NCI-H2029 (cell line): ENCODE measurements at regions not wholly inside any gene's neighbourhood (a gene's known extent, or its start where the extent isn't known, plus 50 kb on each side); places are given as distances from the start of the nearest gene placed in this dataset.

Experiments used
- DNase-seq: peaks from one replicate; lab custom pipeline; 2025; lab: John Stamatoyannopoulos, UW

DNA sequence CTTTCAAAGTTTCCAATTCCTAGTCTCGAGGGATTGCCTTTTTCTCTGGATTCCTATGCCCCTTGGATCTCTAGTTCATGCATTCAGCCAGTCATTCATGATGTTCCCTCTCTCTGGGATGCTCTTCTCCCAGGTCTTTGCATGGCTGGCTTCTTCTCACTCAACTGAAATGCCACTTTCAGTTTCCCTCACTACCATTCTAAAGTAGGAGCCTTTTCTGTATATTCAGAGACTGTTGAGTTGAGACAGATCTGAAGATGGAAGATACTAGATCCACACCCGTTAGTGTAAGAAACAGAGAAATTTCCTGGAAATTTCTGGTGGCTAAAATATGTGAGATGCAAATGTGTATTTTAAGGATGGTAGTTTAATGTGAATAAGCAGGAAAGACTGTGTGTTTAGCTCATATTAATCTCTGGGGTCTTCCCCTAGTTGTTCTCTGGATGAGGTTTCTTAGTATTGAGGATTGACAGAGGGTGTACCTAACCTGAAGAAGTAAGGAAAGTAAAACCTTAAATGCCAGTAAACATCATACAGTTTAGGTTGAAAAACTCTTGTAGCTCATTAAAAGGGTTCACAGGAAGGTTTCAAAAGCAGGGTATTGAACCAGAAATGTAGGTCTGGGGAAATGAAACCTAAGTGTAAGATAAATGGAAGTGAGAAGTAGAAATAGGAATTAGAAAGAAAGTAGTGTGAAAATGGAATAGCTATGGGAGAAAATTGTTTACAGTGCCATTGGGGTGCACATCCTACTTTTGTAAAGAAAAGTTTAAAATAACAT, 331.3 kb downstream of the NDFIP2 start:
- no peak for DNase-seq

DNA sequence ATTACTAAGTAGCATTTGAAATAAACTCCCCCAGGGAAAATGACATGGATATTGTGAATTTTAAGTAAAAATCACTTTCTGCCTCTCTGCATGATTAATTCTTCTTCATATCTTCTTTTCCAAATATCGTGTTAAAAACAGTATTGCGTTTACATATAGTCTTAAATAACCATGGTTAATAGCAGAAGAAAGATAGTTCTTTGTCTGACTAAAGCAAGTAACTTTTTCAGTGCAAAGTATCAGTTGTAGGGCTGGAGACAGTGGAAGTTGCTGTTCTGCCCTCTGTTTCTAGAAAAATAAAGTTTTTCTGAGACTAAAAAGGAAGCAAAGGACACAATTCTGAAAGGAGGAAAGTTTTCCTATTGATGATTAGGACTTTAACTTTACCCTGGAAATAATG, 330.2 kb downstream of the NDFIP2 start:
- no peak for DNase-seq

DNA sequence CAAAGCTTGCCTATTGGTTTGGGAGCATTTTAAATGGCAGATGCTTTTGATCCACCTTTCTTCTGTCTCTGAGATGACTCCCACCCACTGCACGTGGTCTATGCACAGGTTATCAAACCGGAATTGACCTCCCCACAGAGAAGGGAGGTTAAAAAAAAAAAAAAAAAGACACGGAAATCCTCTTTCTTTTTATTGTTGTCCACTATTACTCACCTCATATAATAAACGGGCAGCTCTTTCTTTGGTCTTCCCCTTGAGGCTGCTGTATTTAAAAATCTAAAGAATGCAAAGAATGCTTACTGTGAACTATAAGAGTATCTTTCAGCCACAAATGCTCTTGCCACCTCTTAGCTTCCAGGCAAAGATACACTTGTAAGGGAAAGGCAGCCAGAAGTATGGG, 329.7 kb downstream of the NDFIP2 start:
- no peak for DNase-seq

DNA sequence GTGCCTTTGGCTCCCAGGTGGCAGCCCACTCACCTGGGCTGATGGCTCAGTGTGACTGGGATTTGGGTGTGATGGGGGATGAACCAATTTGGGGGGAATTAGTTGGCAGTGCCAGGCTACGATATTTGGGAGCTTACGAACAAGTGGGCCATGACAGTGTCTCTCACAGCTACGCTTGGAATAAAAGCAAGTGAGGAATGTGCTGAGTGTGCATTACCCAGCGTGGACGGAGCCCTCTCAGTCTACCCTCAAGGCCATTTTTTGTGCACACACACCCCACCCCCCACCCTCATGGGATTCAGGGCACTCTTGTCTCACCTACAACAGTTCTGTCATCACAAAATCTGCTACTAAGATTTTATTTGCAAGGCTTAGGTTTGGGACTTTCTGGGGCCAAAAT, 329.1 kb downstream of the NDFIP2 start:
- DNase-seq = no peak

DNA sequence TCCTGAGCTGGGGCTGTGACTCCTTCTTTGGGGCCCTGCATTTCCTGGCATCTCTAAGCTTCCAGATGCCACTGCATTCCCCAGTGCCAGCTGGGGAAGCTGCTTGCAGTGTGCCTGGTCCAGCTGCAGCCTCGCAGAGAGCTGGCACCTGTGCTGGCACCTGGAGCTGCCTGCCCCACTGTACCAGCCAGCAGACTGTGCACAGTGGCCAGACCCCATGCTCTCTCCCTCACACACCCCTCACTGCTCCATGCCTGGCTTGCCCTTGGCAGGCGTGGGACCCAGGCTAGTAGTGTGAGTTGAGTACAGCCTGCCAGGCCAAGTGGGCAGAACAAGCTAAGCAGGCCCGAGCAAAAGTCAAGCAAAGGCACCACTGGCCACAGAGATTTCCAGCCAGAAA, 327.5 kb downstream of the NDFIP2 start:
- DNase-seq = no peak

DNA sequence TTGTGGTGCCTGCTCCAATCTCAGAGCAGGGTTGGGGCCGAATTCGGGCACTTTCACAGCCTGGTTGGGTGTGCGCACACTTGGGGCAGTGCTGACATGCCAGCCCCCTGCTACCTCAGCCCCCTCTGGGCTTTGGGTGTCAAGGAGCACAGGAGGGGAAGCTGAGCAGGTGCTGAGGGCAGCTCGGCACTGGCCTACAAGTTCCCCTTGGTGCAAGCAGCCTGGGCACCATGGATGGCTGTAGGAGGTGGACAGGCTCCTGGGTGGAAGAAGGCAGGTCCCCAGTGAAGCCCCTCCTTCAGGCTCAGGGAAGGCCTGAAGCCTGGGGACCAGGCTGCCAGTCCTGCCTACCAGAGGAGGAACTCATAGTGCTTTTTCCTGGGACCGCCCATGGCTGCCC, 326.6 kb downstream of the NDFIP2 start:
- no peak for DNase-seq

DNA sequence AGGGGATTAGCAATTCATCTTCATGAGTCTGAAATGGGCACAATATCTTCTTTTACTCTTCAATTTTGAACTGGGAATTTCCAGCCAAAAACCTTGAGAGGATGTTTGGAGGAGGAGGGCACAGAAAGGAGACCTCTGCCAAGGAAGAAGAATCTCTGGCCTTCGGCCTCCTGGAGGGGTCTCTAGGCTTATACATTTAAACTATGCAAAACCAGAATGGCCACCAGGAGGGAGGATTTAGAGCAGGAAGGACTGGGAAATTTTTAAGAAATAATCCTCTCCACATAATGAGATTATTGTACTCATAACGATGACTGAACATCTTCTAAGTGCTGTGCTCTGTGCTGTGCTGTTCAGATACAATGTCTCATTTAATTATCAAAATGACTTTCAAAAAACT, 325.9 kb downstream of the NDFIP2 start:
- DNase-seq = no peak

DNA sequence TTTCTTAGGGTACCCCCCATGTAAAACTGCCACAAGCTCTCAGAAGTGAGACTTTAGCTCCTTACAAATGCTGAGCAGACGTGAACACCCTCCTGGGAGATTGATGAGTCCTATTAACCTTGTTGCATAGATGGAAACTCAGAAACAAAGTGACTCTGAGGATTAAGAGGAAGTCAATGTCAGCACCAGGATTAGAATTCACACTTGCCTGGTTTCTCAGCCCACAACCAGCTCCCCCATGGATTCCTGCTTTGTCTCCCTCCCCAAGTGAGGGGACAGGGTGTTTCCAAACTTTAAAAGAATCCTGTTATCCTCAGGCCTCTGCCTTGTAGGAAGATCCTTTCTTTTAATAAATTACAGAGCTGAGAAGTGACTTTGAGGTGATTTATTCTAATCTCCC, 324.4 kb downstream of the NDFIP2 start:
- no peak for DNase-seq

DNA sequence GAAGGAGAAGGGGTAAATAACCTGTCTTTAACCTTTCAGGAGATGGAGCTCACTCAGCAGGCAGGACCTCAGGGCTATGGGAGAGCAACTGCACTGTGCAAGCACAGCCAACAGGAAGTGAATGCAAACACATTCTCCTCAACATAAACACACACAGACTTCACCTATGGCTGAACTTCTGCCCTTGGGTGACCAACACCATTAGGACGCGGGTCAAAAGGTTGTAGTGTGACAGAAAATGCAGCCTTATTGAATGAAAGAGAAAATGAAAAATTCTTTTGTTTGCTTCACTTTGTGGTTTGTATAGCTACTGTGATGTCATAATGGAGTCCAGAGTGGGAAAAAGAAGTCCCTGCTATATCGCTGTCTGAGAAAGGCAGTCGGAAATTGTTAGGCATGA, 323.0 kb downstream of the NDFIP2 start:
- no peak for DNase-seq

DNA sequence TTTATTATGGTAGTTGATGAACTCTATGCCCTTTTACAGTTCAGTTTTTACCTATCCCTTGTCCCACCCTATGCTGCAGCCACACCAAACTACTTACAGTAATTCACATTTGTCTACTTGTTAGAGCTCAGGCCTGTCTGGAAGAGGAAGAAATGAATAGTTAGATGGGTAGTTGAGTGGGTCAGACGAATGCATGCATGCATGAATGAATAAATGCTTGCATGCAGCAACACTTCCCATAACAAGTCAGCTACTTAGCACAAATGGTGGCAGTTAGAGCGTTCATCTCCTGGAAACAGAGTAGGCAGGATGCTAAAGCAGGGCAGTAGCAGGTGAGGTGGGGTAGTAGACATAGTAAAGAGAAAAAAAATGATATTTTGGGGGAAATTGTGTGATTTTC, 322.3 kb downstream of the NDFIP2 start:
- DNase-seq = no peak

DNA sequence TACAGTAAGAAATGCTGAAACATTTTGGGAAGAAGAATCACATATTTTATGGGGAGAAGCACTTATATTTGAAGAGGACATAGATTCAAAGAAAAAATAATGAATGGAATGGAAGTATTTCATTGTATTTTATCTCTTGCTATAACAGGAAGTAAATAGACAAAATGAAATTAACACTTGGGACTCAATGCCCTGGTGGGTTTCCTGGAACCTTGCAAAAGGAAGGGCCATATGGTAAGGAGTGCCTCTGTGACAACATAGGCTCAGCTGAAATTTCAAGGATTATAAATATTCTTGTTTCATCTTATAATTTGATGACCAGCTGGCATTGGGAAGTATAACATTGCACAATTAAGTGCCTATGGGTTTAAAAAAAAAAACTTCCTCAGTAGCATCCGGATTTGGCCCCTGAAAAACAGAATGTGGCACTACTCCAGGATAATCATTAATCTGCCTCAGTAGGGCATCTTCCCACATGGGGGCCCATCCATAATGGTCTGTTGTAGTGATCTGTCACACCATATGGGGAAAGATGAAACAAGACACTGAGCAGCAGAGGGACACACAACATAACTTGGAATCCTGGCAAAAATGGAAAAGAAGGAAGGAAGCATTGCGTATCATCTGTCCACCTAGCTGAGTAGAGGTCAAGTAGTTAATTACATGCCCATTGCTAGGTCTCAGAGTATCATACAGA, 321.6 kb downstream of the NDFIP2 start:
- no peak for DNase-seq

DNA sequence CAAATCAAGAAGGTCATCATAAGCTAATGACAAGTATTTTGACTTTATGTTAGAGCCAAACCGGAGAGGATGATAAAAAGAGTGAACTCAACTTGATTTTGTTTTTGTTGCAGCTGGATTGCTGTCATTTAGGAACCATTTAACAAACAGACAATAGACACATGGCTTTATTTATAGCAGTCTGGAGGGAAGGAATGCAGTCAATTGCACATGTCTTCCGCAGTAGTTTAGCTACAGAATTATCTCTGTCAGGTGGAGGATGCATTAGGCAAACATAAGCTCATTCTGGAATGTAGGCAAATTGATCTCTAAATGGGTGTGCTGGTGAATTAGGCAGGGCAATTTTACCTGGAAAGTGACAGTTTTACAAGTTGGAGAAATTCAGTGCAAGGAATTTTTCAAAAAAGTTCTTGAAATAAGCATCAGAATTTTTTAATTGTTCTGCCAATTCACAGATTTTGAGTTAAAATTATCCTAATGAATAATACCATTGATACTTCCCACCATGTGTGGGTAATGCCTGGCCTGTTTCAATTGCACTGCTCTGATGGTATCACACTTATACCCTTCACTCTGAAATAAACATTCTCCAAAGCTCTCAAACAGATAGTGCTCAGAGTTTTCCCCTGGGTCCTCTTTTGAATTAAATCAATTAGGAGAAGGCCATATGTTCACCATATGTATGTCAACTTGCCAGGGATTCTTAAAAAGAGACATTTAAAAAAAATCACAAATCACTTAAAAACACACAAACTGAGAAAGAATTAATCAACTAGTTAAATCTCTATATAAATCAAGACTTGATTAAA, 318.3 kb downstream of the NDFIP2 start:
- DNase-seq = no peak

DNA sequence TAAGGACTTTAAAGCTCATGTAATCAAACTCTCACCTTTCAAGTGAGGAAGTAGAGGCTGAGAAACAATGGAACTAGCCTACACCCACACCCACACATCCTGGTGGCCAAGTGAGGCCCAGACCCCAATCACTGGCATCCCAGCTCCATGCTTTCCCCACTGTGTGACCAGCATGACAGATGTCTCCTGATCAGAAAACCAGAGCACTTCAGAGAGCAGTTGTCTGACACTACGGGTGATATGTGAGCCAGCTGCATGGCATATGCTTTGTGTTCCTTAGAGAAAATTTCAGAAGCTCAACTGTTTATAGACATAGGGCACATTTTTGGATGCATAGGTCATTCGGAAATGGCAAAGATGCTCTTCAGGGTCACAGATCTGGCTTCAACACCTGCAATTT, 315.2 kb downstream of the NDFIP2 start:
- DNase-seq = no peak

DNA sequence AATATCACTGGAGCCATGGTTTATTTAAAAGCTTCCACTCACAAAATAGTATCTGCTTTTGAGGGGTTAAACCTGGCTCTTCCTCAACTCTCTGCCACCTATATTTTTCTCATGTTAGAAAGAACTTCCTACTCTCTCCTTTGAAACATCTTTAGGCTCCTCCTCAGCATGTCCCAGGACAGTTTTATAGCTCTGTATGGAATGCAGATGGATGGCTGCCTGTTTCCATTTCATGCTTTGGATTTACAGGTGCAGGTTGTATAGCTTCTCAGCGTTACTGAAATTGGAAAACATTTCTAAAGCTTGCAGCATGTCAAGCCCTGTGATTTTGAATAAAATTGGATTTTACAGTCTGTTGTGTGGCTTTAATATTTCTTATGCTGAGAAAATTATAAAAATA, 314.0 kb downstream of the NDFIP2 start:
- DNase-seq = no peak

DNA sequence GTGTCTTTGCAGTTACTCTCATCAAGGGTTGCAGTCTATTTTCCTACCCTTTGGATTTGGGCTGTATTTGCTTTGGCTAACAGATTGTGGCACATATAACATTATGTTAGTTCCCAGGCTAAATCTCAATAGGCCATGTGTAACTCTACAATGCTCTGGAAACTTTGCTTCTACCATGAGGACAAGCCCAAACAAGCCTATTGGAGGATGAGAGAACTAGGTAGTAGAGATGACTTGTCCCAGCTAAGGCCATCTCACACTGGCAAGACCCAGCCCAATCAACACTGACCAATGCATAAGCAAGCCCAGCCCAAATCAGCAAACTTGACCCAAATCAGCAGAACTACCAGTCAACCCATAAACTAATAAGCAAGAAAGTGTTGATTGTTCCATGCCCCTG, 311.8 kb downstream of the NDFIP2 start:
- no peak for DNase-seq

DNA sequence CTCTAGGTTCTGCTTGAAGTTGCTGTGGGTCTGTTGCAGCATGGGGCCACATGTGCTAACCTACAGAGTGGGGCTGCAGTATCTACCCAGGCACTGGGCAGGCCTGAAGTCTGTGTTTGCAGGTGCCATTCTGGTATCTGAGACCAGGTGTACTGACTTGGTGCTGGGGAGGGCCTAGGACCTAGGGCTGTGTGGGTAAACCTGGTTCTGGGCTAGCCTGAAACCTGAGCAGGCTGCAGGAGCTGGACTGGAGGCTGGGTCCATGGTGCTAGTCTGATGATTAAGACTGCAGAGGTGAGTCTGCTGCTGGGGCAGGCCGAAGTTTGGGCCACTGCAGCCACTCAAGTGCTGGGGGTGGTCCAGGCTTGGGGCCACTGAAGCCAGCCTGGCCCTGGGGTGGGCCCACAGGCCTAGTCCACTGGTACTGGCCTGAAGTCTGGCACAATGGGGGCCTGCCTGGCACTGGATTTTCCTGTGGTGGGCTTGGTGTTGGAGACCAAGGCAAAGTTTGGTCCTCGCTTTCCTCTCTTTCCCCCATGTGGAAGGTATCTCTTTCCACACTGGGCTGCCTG, 310.6 kb downstream of the NDFIP2 start:
- no peak for DNase-seq

DNA sequence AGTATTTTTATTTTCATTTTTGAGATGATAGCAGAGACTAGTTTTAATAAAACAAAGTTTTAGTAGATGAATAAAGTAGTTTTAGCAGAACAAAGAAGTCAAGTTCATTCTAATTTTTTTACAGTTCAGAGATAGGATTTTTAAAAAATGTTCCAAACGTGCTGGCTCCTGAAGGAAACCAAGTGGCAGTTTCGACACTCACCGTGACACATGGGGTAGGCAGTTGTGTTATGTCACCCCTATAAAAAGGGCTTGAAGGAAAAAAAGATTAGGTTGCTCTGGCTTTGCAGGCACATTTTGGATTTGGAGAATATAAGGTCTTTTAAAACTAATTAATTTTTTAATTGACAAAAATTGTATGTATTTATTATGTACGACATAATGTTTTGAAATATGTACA, 305.2 kb downstream of the NDFIP2 start:
- no peak for DNase-seq

DNA sequence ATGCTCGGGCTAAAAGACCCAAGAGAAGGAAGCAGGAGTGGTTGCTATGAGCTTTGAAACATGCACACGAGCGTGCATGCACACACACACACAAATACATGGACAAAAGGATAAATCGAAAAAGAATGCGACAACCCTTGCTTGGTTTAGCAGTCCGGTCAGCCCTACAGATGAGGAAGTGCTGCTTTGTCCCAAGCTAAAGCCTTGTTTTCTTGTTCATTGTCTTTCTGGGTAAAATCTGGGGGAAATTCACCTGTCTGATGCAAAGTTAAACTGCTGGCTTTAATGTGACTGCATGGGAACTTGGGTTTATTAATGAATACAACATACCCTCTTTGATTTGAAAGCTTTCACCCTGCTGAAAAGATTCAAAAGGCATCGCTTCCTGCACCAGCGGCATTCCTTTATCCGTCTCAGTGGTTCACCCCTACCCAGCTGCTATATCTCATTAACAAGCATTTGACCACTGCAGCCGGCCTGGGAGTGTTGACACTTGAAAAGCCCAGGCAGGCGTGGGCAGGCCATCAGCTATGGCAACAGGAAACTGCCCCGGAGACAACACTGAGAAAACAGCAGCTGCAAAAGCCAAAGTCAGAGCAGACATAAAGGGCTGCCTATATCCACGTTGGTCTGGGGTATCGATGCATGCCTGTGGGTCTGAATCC, 301.7 kb downstream of the NDFIP2 start:
- DNase-seq = peak; percentile 35

DNA sequence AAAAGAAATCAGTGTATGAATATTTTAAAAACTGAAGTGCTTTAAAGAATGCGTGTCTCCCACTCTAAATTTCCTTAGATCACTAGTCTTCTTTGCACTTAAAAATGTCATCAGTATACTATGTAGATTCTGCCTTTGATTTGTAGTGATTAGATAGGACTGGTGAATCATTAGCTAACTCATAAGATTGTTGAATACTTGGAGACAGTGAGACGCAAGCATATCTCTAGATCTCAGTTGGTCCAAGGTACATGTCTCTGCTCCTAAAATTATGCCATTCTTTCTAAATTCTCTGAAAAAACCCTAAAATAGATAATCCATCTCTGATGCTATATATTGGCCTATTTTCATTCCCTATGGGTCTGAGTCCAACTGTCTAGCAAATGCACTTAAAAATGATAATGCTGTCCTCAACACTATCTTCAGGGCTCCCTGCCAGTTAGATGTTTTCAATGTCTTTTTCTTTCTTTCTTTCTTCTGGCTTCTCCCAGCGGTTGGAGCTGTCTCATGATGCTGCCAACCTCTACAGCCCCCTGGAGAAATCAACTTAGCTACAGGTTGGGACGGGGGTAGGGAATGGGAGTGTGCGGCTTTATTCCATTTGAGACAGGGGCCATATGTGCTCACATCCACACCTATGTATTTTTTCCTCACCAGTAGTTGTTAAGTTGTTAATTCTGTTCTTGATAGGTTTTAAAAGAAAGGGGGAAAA, 301.0 kb downstream of the NDFIP2 start:
- no peak for DNase-seq

DNA sequence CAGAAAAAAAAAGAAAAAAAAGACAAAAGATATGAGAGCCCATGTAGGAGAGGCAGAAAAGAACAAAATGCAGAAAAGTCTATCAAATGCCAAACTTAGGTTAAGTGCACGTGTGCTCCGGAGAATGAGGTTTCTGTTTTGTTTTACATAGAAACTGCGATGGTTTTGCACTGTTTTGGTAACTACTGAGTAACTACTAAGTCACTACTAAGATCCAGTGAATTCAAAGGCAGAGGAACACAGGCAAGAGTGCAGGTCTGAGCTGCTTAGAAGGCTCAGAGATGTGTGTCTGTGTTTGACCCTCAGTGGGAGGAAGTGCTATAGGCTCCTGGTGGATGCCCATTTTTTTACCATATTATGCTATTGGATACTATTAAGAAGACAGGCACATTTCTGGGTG, 299.3 kb downstream of the NDFIP2 start:
- no peak for DNase-seq

DNA sequence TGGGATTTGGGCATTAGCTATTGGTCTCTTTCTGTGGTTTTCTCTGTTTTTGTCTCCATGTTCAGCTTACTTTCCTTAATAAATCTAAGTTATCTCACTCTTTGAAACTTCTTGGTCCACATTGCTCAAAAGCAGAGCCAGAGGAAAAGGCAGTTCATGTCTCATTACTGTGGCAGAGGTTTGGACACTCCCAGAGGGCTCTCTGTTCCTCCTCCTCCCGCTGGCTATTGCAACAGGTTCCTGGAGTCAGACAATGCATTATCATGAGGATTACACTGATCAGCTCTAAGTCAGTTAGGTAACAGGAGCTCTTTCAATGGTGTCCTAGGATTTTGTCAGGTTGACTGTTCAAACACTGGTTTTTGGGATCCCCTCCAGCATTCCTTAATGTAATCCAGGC, 298.8 kb downstream of the NDFIP2 start:
- no peak for DNase-seq
